ENCODE measurements at regions not wholly inside any gene's neighbourhood (a gene's known extent, or its start where the extent isn't known, plus 50 kb on each side); places are given as distances from the start of the nearest gene placed in this dataset.
A peak's percentile ranks its signal among the peaks of the same experiment; 100 is the strongest.

DNA sequence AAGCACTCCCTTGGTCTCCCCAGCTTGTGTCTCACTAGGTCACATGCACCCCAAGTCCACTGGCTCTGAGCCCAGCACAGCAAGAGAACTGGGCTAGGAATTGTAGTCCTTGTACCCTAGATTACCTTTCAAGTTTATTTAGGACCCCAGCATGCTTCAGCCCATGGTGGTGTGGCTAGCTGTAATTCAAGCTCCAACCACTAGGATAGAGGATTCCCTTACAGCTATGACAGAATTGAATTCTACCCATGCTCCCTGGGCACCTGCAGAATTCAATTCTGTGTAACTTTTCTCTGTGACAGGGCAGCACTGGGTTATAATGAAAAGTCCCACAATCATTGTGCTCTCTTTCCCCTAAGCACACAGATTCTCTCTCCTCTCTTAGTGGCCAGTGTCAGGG is 253.8 kb upstream of the DMD start:
- no peak for DNase-seq

DNA sequence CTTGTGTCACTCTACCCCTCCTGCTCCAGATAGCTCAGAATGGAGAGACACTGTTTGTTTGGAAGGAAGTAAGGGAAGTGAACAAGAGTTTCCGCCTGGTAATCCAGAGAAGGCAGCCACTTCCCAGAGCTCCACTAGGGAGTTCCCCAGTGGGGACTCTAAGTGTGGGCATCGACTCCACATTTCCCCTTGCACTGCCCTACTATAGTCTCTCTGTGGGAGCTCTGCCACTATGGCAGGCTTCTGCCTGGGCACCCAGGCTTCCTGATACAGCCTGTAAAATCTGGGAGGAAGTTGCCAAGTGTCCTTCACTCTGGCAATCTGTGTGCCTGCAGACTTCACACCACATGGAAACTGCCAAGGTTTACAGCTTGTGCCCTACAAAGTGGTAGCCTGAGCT is 245.8 kb upstream of the DMD start:
- DNase-seq: no peak

DNA sequence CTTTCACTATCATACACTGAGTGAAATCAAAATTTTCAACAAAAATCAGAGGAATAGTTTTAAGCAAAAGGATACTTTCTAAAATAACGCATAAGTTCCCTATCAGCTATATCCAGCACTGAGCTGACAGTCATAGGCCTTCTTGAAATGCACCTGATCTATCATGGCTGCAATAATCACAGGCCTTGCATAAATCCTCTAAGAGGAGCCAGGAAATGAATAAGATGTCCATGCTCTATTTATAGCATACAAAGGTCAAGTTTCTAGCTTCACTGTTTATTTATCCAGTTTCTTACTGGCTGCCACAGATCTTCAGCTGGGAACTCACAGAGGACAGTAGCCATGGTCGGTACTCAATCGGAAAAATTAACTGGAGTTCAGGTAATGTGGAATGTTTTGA is 235.9 kb upstream of the DMD start:
- no peak for DNase-seq

DNA sequence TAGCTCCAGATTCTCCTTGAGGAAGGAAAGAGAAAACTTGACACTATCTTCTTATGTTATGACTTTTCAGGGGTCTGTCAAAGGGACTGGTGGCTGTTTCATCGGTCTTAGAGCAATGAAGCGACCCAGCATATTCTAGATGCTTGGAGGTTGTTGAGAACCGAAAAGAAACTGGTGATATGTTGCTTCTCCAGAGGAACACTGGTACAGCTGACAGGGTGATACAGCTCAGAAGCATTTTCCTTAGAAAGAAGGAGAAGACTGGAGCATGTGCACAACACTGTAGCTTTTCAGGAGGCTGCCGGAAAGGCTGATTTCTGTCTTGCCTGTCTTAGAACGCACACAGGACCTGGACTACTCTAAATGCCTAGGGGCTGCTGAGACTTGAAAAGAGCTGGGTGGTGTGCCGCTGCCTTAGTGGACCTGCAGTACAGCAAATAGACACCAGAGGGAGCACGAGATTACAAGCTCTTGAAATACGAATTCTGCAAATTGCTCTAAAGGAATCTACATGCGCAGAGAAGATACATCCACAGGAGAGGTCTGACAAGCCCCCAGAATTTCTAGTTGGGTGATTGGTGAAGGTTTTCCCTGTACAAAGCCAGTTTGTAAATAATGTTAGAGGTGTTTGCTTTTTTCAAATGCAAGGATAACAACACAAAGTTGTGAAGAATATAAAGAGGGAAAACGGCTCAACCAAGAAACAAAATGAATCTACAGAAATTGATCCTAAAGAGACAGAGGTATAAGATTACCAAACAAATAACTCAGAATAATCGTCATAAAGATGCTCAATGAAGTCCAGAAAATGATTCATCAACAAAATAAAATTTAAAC is 223.1 kb upstream of the DMD start:
- peak; percentile 1 to 88 (median 50) for DNase-seq

DNA sequence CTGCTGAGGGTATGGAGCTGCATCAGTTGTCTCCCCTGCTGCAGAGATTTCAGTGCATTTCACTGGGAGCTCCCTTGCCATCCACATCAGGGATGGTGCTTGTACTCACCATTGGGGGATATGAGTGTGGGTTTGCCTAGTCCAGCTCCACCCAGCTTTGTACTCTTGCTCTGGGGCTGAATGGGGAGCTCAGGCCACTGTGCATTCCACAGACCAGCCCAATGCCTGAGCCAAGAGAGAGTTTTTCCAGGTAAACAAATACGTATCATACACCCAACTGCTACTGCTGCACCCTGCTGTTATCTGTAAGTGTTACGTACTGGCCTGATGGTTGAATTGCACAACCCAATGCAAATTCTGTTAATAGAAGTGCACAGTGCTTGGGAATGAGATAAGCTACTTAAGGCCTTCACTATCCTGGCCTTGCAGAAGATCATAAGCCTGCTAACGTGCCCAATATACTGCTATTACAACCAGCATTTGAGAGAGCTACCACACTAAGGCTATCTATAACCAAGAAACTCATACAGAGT is 205.0 kb upstream of the DMD start:
- no peak for DNase-seq

DNA sequence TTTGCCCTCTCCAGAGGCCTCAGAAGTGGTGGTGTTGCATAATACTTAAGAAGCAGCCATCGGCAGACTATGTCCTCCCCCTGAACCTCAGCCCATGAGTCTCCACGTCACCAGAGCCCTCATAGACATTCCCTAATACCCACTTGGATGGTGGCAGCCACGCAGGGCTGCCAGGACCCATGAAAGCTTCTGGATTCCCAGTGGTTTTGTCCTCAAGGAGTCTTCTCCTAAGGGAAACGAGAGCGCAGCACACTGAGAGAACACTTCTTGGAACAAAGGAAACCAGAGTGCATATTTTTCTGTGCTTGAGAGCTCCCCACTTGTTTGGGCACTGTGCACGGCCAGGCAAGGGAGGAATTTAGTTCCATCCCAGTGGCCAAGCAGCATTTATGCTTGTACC is 204.1 kb upstream of the DMD start:
- DNase-seq: no peak

DNA sequence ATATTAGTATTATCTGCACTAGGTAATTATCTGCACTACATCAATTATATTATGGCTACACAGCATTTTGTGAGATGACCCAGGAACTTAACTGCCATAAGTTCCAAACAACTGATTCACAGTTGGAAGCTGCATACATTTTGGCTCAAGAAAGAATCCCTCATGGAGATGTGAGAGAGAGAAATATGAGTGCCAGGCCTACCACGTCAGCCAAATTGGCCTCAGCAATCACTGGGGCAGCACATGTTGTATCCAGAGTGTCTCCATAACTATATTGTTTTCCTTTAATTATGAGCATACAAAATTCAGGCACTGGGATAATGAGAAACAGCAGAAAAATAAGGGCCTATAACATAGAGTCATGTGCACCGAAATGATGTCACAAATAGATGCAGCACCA is 174.2 kb upstream of the DMD start:
- DNase-seq: no peak

DNA sequence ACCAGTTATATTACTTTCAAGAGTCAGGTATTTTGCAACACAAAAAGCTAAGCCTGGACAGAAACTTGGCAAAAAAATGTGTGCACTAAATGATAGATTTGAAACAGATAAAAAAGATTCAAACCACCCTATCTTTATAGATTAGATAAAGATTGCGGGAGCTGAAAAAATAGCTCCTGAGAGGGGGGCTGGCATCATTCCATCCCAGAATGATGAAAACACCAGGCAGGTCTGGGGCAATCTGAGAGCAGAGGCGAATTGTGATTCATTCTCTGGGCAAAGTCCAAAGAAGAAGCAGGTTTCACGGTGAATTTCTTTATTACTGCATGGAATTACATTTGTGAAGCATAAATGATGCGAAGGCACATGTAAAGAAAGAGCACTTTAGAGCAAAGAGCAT is 168.5 kb upstream of the DMD start:
- no peak for DNase-seq

DNA sequence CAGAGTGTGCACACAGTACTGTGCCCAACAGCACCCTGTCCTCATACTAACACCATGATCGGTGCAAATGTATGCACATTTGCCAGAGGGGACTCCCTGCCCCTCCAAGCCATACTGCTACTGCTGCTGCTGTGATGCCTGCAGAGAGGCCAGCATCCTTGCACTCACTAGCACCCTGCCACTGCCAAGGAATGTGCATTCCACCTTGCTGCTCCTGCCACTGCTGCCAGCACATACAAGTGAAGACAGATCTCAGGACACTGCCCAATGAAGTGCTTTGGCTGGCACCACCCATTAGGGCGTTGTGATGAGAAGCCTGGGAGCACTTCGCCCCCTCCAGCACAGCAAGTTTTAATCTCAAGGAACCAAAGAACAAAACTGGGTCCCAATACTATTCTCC is 146.3 kb upstream of the DMD start:
- no peak for DNase-seq

DNA sequence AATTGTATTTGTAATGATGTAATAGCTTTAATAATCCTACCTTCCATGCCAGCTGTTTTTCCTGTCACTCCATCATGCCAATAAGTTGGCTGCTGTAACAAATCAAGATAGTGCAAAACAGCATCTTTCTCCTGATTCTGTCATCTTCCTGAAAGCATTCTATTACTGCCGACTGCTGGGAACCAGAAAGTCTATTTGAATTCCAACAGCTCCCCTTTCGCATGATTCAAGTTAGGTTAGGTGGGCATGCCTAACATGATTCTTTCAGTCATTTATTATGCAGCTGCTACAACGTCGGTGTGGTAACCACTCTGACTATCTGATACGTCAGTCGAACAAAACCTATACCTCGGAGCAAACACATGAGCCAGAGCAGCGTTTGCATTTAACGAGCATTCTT is 127.9 kb upstream of the DMD start:
- DNase-seq: peak in 2 of 3 experiments; percentile 71 to 93

DNA sequence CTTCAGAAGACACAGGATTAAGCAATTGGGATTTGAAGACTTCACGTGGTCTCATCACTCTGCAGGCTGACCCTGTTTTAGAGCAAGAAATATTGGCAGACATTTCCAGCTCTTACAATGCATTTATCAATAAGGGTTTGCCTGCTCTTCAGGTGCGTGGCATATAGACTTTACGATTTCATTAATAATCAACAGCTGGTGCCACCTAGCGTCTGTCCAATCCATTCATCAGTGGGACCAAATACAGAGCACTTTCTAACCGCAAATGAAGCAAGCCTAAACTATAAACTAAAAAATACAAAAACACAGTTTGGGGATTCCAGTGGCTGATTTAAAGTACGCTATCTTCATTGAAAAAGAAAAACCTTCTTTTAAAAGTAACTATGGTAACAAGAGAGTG is 125.4 kb upstream of the DMD start:
- peak in 2 of 3 experiments; percentile 57 to 80 for DNase-seq

DNA sequence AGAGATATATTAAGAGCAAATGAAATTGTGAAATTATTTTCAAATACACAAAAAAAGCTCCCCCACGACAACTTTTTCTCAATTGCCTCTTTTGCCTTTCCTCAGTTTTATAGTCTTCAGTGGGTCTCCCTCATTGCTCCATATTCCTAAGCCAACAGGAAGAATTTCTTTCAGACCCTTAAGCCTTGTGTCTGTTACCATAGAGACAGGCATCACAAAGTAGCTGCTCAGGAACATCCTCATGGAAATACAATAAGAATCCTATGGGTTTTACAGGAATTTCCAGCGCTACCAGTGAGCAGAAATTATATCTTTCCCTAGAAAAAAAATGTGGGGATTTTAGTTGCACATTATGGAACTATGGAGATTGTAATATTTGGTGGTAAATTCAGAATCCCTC is 121.9 kb upstream of the DMD start:
- no peak for DNase-seq

DNA sequence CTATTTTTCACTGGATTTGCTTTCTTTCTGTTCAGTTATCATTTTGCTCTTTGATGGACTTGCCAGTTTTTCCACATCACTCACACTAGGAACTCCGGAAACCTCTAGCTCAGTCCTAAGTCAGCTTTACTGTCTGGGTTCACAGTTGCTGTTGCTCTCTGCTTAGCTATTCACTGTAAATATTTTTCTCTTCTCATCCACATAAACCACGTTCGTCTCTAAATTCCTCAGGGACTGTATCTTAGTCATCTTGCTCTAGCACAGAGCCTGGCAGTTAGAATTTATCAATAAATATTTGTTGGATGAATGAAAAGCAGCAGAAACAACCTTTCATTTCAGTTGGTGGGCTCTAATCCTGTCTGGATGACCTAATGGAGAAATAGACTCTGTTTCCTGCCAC is 119.4 kb upstream of the DMD start:
- DNase-seq: no peak

DNA sequence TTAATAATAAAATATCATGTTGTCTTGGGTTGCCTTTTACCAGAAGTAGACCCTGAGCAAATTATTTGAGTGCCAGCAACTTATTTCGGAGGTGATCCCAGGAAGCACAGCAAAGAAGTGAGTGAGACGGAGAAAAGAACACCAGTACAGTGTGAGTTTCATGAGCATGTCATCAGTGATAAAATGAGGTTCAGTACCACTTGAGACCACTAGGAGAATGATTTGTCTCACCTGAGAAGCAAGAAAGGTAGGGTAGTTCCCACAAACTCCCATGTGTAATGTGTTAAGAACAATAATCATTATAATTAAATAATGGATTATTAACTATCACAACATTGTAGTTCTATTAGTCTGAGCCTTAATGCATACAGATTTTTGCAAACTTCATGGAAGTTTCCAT is 112.8 kb upstream of the DMD start:
- no peak for DNase-seq

DNA sequence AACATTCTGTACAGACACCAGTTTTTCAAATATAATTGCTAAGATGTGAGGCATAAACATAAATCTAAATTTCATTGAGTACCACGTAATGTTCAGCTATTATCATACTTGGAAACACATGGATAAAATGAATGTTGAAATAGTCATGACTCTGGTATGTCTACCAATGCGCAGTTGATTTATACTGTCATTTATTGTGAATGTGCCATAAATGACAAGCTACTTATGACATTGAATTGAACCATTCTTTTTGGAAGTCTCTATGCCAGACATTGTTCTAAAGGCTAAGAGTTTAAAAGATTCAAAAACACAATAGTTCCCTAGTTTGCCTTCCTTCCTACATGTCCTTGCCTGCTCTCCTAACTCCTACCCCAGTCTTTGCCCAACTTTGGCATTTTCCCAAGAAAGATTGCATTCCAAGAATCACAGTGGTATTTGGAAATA is 96.6 kb upstream of the DMD start:
- no peak for DNase-seq

DNA sequence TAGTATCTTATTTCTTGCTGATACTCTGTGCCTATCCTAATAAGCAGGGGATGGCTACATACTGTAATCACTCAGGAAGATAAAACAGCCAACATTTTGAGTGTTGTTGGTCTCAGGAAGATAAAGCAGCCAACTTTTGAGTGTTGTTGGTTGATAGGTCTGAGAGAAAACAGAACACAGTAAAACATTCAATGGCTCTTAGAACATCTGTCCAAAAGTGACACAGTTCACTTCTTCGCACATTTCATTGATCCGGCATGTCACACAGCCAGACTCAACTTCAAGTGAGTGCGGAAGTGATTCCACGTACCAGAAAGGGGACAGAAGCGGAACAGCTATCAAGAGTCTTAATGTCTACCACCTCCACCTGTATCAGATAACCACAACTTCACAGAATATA is 87.3 kb upstream of the DMD start:
- DNase-seq: no peak

DNA sequence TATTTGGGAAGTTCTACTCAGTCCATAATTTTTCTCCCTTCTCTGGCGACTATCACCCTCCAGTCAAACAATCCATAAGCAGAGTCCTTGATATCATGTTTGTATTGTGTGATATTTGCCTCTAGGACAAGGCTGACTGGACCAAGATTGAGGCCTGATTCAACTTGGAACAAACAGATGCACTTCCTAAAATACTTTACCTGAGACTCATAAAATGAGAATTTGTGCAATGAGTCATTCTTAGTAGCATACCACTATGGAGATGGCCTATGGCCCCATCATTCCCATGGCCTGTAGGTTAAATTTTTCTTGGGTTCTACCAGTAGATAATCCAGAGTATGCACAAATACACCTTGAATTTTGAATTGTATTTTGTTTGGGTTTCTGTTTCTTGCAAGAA is 74.2 kb upstream of the DMD start:
- DNase-seq: no peak

DNA sequence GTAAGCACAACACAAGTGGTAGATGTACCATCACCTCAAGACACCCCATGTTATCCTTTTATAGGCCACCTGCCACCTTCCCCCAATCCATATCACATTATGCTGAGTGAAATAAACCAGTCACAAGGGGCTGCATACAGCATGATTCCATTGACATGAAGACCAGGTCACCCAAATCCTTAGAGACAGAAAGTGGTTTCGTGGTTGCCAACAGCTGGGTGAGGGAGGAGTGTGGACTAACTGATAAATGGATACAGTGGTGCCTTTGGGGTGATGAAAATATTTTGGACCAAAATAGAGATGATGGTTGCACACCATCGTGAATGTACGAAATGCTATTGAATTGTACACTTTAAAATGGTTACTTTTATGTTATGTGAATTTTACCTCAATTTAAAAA is 65.7 kb upstream of the DMD start:
- no peak for DNase-seq

DNA sequence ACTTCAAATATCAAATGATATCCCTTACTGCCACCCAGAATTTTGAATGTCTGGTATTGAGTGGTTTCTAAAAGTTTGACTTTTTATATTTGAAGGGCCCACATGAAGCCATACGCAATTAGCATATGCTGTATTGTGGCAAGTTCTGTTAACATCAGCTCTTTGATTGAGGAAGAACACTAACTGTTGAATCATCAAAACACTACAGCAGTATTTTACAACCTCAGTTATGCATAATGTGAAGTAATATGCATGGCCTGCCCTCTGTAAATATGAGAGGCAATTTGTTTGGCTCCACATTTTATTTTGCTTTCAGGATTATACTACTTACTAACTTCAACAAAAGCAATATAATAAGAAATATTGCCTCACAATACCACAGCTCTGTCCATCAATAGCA is 62.2 kb upstream of the DMD start:
- no peak for DNase-seq

DNA sequence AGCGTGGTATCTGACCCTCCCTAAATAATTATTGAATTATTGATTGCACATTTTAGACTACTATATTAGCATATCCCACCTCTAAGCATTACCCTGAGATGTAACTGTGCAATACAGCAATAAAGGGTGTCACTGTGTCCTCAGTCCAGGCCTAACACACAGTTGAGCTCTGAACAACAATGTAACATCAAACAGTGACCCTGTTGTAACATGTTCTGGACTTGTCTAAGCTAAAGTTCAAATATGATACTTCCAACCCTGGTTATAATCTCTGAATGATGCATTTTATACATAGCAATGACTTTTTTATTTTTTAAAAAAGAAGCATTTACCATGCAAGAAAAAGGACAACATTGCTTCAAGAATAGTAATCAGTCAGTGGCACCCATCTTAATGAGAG is 61.6 kb upstream of the DMD start:
- DNase-seq: no peak

All from NCI-H1417 (cell line).